Mucosa of rectum (tissue), 2 donors: ENCODE measurements at regions not wholly inside any gene's neighbourhood (a gene's known extent, or its start where the extent isn't known, plus 50 kb on each side); places are given as distances from the start of the nearest gene placed in this dataset.

Experiments
- H3K27ac ChIP-seq, 2 donors: one replicate each; pipeline ENCODE4 v1.7.0; 2013; ENCODE audit warnings: inconsistent platforms in 2 of 2, low read depth in 2 of 2, low read length in 2 of 2
- H3K27me3 ChIP-seq, 2 donors: one replicate each; pipeline ENCODE4 v1.7.0; 2013; ENCODE audit warnings: low read length in 2 of 2; ENCODE audit not compliant: control insufficient read depth in 2 of 2, insufficient read depth in 2 of 2
- H3K36me3 ChIP-seq, 2 donors: one replicate each; pipeline ENCODE4 v1.7.0; 2013; ENCODE audit warnings: low read length in 2 of 2; ENCODE audit not compliant: control insufficient read depth in 2 of 2, insufficient read depth in 2 of 2
- H3K4me1 ChIP-seq, 2 donors: one replicate each; pipeline ENCODE4 v1.7.0; 2013; ENCODE audit warnings: low read length in 2 of 2, mild to moderate bottlenecking in 1 of 2; ENCODE audit not compliant: control insufficient read depth in 2 of 2, insufficient read depth in 2 of 2
- H3K4me3 ChIP-seq, 2 donors: one replicate each; pipeline ENCODE4 v1.7.0; 2013; ENCODE audit warnings: low read length in 2 of 2
- H3K9ac ChIP-seq, 2 donors: one replicate each; pipeline ENCODE4 v1.7.0; 2013; ENCODE audit warnings: low read length in 2 of 2, low read depth in 1 of 2, mild to moderate bottlenecking in 1 of 2
- H3K9me3 ChIP-seq, 2 donors: one replicate each; pipeline ENCODE4 v1.7.0; 2013; ENCODE audit warnings: low read length in 2 of 2; ENCODE audit not compliant: control insufficient read depth in 2 of 2
- donor health status: healthy.
- donor health status: Normal muscosa, but diverticular disease.

- Histone ChIP-seq H3K36me3 (no peaks in the 10 kb centered on the region), H3K9ac (no peak overlapping the region), H3K9me3 (no peaks in the 10 kb centered on the region), H3K27me3 (no peaks in the 10 kb centered on the region), H3K27ac (no peak overlapping the region), H3K4me1 (no peaks in the 10 kb centered on the region), H3K4me3 (no peak overlapping the region)
Observed at GRCh38 chr7:81210137-81211064, 291.6 kb upstream of the SEMA3C start.

GRCh38 chr7:81209059-81209458 lies 290.2 kb upstream of the SEMA3C start:
- H3K9me3 ChIP-seq: no peaks in the 10 kb centered on the region
- H3K4me3 ChIP-seq: no peak overlapping the region
- no peaks in the 10 kb centered on the region for H3K4me1 ChIP-seq
- no peak overlapping the region for H3K9ac ChIP-seq
- no peaks in the 10 kb centered on the region for H3K27me3 ChIP-seq
- H3K36me3 ChIP-seq: no peaks in the 10 kb centered on the region
- H3K27ac ChIP-seq: no peak overlapping the region

- Histone ChIP-seq H3K27ac (no peak overlapping the region), H3K9ac (no peak overlapping the region), H3K4me3 (no peak overlapping the region), H3K9me3 (no peaks in the 10 kb centered on the region), H3K27me3 (no peaks in the 10 kb centered on the region), H3K36me3 (no peaks in the 10 kb centered on the region), H3K4me1 (no peaks in the 10 kb centered on the region)
Observed at GRCh38 chr7:81207801-81208200, 288.9 kb upstream of the SEMA3C start.

- Histone ChIP-seq H3K4me3 (no peak overlapping the region), H3K9ac (no peak overlapping the region), H3K27me3 (no peaks in the 10 kb centered on the region), H3K36me3 (no peaks in the 10 kb centered on the region), H3K4me1 (no peaks in the 10 kb centered on the region), H3K27ac (no peak overlapping the region), H3K9me3 (no peaks in the 10 kb centered on the region)
Observed at GRCh38 chr7:81206667-81207360, 288.0 kb upstream of the SEMA3C start.

- Histone ChIP-seq H3K36me3 (no peaks in the 10 kb centered on the region), H3K9ac (no peak overlapping the region), H3K27ac (no peak overlapping the region), H3K4me1 (no peaks in the 10 kb centered on the region), H3K9me3 (no peaks in the 10 kb centered on the region), H3K27me3 (no peaks in the 10 kb centered on the region), H3K4me3 (no peak overlapping the region)
Observed at GRCh38 chr7:81206217-81206616, 287.4 kb upstream of the SEMA3C start.

- Histone ChIP-seq H3K4me3 (no peak overlapping the region), H3K9ac (no peak overlapping the region), H3K27me3 (no peaks in the 10 kb centered on the region), H3K36me3 (no peaks in the 10 kb centered on the region), H3K4me1 (no peaks in the 10 kb centered on the region), H3K9me3 (no peaks in the 10 kb centered on the region), H3K27ac (no peak overlapping the region)
Observed at GRCh38 chr7:81201188-81201587, 282.3 kb upstream of the SEMA3C start.

DNA sequence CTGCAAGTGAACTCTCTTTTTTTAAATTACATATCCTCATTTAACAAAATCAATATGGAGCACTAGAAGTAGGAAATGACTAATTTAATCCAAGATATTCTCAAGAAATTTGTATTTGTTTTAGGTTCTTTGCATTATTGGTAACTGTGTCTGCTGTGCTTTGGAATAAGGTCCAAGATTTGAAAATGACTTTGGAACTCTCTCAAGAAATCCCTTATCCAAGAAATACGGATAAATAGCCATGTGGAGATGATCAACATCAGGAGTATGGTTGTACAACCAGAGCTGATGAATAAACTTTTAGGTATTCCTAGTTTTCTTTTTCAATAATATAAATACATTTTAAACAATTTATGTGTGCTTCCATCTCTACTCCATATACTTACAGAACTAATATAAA lies 279.9 kb upstream of the SEMA3C start:
- H3K4me1 ChIP-seq: no peaks in the 10 kb centered on the region
- H3K27me3 ChIP-seq: no peaks in the 10 kb centered on the region
- H3K9me3 ChIP-seq: no peaks in the 10 kb centered on the region
- no peaks in the 10 kb centered on the region for H3K36me3 ChIP-seq
- no peak overlapping the region for H3K9ac ChIP-seq
- no peak overlapping the region for H3K4me3 ChIP-seq
- H3K27ac ChIP-seq: no peak overlapping the region

DNA sequence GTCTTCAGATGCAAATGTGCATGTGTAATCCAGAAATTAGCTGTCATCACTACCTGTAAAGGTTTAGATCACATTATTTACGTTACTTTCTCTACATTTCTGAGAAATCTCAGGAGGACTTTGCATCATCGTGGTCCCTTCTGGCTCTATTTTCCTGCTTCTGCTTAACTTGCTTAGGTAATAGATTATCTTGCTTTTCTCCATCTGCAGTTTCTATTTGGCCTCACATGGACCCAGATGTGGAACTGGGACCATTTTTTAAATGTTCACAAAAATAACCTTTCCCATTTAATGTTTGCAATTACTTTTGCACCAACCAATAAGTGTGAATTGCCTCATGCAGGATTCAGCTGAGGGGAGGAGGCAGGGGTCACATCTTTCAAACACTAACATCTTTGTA lies 278.4 kb upstream of the SEMA3C start:
- Histone ChIP-seq H3K9me3 (no peaks in the 10 kb centered on the region), H3K27ac (no peak overlapping the region), H3K9ac (no peak overlapping the region), H3K4me1 (no peaks in the 10 kb centered on the region), H3K4me3 (no peak overlapping the region), H3K27me3 (no peaks in the 10 kb centered on the region), H3K36me3 (no peaks in the 10 kb centered on the region)

DNA sequence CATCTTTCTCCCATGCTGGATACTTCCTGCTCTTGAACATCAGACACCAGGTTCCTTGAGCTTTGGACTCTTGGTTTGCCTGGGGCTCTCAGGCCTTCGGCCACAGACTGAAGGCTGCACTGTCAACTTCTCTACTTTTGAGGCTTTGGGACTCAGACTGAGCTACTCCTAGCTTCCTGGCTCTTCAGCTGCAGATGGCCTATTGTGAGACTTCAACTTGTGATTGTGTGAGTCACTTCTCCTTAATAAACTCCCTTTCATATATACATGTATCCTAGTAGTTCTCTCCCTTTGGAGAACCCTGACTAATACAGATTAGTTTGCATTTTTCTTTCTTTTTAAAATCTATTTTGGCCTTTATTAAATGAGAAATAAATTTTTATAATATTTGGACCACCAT lies 276.2 kb upstream of the SEMA3C start:
- Histone ChIP-seq H3K4me1 (no peaks in the 10 kb centered on the region), H3K9ac (no peak overlapping the region), H3K4me3 (no peak overlapping the region), H3K27me3 (no peaks in the 10 kb centered on the region), H3K36me3 (no peaks in the 10 kb centered on the region), H3K27ac (no peak overlapping the region), H3K9me3 (no peaks in the 10 kb centered on the region)

DNA sequence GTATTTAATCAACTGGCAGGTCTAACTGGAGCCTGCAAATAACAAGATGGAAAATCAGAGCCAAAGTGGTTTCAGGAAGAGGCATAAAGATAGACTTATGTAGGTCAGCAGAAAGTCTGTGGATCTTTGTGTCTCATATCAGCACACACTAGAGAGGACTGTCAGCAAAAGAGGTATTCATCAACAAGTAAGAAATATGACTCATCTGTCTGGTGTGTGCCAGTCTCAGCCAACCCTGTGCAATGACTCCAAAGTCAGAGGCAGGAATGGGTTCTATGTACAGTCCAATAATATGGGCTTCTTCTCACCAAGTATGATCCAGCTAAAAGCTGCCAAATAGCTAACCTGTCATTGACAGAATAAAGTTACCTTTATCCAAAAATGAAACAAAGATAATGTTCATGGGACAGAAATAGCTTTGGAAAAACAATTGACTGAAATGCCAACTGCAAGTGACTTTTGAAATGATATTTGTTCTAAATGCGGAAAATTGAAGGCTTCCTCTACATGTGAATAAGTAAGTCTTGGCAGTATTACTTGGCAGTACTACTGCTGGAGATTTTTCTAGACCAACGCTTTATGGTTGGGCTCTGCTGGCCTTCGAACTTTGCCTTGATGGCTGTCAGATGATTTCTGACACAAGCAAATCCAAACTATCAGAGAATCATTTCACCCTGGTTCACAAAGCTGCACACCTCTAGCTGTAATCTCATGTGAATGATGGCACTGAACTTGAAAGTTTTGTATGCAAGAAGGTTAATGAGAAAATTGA lies 272.3 kb upstream of the SEMA3C start:
- Histone ChIP-seq H3K4me1 (no peaks in the 10 kb centered on the region), H3K9me3 (no peaks in the 10 kb centered on the region), H3K36me3 (no peaks in the 10 kb centered on the region), H3K9ac (no peak overlapping the region), H3K27me3 (no peaks in the 10 kb centered on the region), H3K27ac (no peak overlapping the region), H3K4me3 (no peak overlapping the region)
